Prostate gland (tissue), 2 donors: ENCODE measurements at regions not wholly inside any gene's neighbourhood (a gene's known extent, or its start where the extent isn't known, plus 50 kb on each side); places are given as distances from the start of the nearest gene placed in this dataset.

Experiments used
- DNase-seq: peaks from one replicate; pipeline ENCODE4 v3.0.0-alpha.2; 2019; ENCODE audit warnings: low spot score
- H3K27ac ChIP-seq, 2 donors: fragments of 200-600 bp; sonication (generic); 2 replicates each; pipeline ENCODE4 v1.5.1; 2017 to 2019
- H3K27me3 ChIP-seq: fragments of 200-600 bp; sonication (generic); replicated peaks from 2 replicates; pipeline ENCODE4 v1.5.1; 2019; ENCODE audit not compliant: insufficient read depth
- H3K36me3 ChIP-seq, 2 donors: fragments of 200-600 bp; sonication (generic); 1 replicate in 1 of 2; 2 replicates in 1 of 2; pipeline versions ENCODE4 v1.5.1 to v1.8.1; 2017 to 2019
- H3K4me1 ChIP-seq: fragments of 200-600 bp; sonication (generic); replicated peaks from 2 replicates; pipeline ENCODE4 v1.5.1; 2019
- H3K4me3 ChIP-seq, 2 donors: fragments of 200-600 bp; sonication (generic); 2 replicates each; pipeline ENCODE4 v1.5.1; 2017 to 2019
- H3K9me3 ChIP-seq: fragments of 200-600 bp; sonication (generic); 2 replicates; pipeline ENCODE4 v1.5.1; 2017
- CTCF ChIP-seq, 4 experiments: fragments of 200-600 bp in 2 of 4; fragments of 450-650 bp in 2 of 4; sonication (generic) in 2 of 4; IDR thresholded peaks; 1 replicate in 3 of 4; 2 replicates in 1 of 4; pipeline ENCODE4 v1.5.1; 2016 to 2019; ENCODE audit warnings: antibody characterized with exemption in 4 of 4, mild to moderate bottlenecking in 2 of 4, moderate library complexity in 2 of 4
- POLR2A ChIP-seq: fragments of 450-650 bp; IDR thresholded peaks from one replicate; pipeline ENCODE4 v1.6.1; 2016; ENCODE audit warnings: antibody characterized with exemption, mild to moderate bottlenecking
- POLR2AphosphoS5 ChIP-seq: sonication (generic); formaldehyde crosslinking; IDR thresholded peaks from one replicate; pipeline ENCODE4 v1.6.1; 2017; ENCODE audit warnings: antibody characterized with exemption
- WGBS: methylation state at CpG from one replicate; pipeline ENCODE4 v1.1.5; 2018; 5-methylcytosine and 5-hydroxymethylcytosine counted together
- intact Hi-C: fragments of 100-400 bp; cut with DNase I; formaldehyde crosslinking; loops from one replicate; pipeline ENCODE4 v1.14.2; 2022

- Histone ChIP-seq H3K4me3 (no peak overlapping the region), H3K4me1 (no peaks in the 10 kb centered on the region), H3K9me3 (no peaks in the 10 kb centered on the region), H3K27ac (no peak overlapping the region), H3K27me3 (no peaks in the 10 kb centered on the region), H3K36me3 (no peaks in the 10 kb centered on the region)
- TF ChIP-seq POLR2AphosphoS5 (no peak), CTCF (IDR thresholded peaks at IDR 0.05) (no peak), POLR2A (no peak)
- DNase-seq = no peak
- intact Hi-C loops = no loop called here
Observed at GRCh38 chr13:48885027-48885395, 90.7 kb upstream of the FNDC3A start.

DNA sequence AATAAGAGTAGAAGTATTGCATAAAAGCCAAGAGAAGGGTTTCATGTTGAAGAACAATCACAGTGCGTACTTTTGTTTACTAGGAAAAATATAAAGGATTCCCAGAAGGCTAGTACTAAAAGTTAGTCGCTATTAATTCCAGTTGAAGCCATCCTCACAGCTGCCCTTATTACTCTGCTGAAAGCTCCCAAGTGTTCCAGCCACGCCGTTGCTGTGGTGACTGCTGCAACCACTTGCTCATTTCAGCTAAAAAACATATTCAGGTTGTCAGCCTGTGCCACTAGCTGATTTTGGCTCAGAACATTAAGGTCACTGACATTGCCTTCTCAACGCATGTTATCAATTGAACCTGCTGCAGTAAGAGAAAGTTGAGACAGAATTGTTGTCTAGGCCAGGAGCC is 87.1 kb upstream of the FNDC3A start:
- WGBS = 93% methylated on average over 5 of the region's 5 CpGs
- DNase-seq = no peak
- H3K9me3 ChIP-seq = no peaks in the 10 kb centered on the region
- no peaks in the 10 kb centered on the region for H3K27me3 ChIP-seq
- no peaks in the 10 kb centered on the region for H3K36me3 ChIP-seq
- H3K27ac ChIP-seq = no peak overlapping the region
- TF ChIP-seq POLR2A (no peak), POLR2AphosphoS5 (no peak), CTCF (IDR thresholded peaks at IDR 0.05) (no peak)
- no peak overlapping the region for H3K4me3 ChIP-seq
- H3K4me1 ChIP-seq = no peaks in the 10 kb centered on the region
- intact Hi-C loops = no loop called here

- H3K27me3 ChIP-seq = no peaks in the 10 kb centered on the region
- intact Hi-C loops = no loop called here
- TF ChIP-seq POLR2AphosphoS5 (no peak), POLR2A (no peak), CTCF (IDR thresholded peaks at IDR 0.05) (no peak)
- H3K36me3 ChIP-seq = no peaks in the 10 kb centered on the region
- H3K9me3 ChIP-seq = no peaks in the 10 kb centered on the region
- no peaks in the 10 kb centered on the region for H3K4me1 ChIP-seq
- no peak overlapping the region for H3K4me3 ChIP-seq
- DNase-seq = no peak
- WGBS = 53% methylated on average over 3 of the region's 3 CpGs
- no peak overlapping the region for H3K27ac ChIP-seq
Observed at GRCh38 chr13:48890391-48890790, 85.3 kb upstream of the FNDC3A start.

DNA sequence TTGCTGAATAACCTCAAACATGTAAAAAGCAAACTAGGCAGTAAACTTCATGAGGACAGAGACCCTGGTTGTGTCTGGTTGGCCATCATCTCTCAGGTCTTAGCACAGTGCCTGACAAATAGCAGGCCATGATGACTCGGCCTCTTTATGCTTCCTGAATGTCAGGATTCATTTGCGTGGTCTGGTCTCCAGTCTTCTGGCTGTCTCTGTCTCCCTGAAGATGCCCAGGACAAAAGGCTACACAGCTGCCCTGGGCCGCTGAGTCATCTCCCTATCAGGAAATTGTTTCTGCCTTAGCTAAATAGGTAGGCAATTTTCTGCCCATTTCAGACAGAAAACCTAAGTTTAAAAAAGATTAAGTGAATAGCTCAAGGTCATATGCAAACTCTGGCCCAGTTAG is 84.1 kb upstream of the FNDC3A start:
- WGBS = 84% methylated on average over 3 of the region's 3 CpGs
- H3K9me3 ChIP-seq = no peaks in the 10 kb centered on the region
- no peak for DNase-seq
- no peak overlapping the region for H3K27ac ChIP-seq
- intact Hi-C loops = no loop called here
- no peaks in the 10 kb centered on the region for H3K4me1 ChIP-seq
- TF ChIP-seq POLR2A (no peak), POLR2AphosphoS5 (no peak), CTCF (IDR thresholded peaks at IDR 0.05) (no peak)
- no peaks in the 10 kb centered on the region for H3K36me3 ChIP-seq
- H3K4me3 ChIP-seq = no peak overlapping the region
- no peaks in the 10 kb centered on the region for H3K27me3 ChIP-seq

- 20% methylated on average over 2 of the region's 2 CpGs for WGBS
- no peaks in the 10 kb centered on the region for H3K9me3 ChIP-seq
- H3K27ac ChIP-seq = no peak overlapping the region
- intact Hi-C loops = no loop called here
- H3K36me3 ChIP-seq = no peaks in the 10 kb centered on the region
- no peaks in the 10 kb centered on the region for H3K27me3 ChIP-seq
- no peak overlapping the region for H3K4me3 ChIP-seq
- no peak for TF ChIP-seq POLR2A
- no peak for TF ChIP-seq POLR2AphosphoS5
- no peak for TF ChIP-seq CTCF (IDR thresholded peaks at IDR 0.05)
- no peak for DNase-seq
- no peaks in the 10 kb centered on the region for H3K4me1 ChIP-seq
Observed at GRCh38 chr13:48892053-48892687, 83.5 kb upstream of the FNDC3A start.
